ENCODE measurements at regions not wholly inside any gene's neighbourhood (a gene's known extent, or its start where the extent isn't known, plus 50 kb on each side); places are given as distances from the start of the nearest gene placed in this dataset.

GRCh38 chr2:240208631-240209211 is 68.3 kb upstream of the OTOS start:
- DNase-seq (ENCODE audit: low read depth in 2 of 2): no peak

- DNase-seq (ENCODE audit: low read depth in 2 of 2): no peak
These were observed 69.0 kb upstream of the OTOS start for GRCh38 chr2:240209493-240209892.

GRCh38 chr2:240210198-240210965 is 69.9 kb upstream of the OTOS start:
- DNase-seq (ENCODE audit: low read depth in 2 of 2): no peak

GRCh38 chr2:240211096-240211495 is 70.6 kb upstream of the OTOS start:
- no peak for DNase-seq (ENCODE audit: low read depth in 2 of 2)

- no peak for DNase-seq (ENCODE audit: low read depth in 2 of 2)
These were observed 71.4 kb upstream of the OTOS start for GRCh38 chr2:240211598-240212424.

- no peak for DNase-seq (ENCODE audit: low read depth in 2 of 2)
These were observed 72.2 kb upstream of the OTOS start for GRCh38 chr2:240212425-240213225.

GRCh38 chr2:240213226-240213475 is 72.7 kb upstream of the OTOS start:
- DNase-seq (ENCODE audit: low read depth in 2 of 2): no peak

- DNase-seq (ENCODE audit: low read depth in 2 of 2): no peak
These were observed 73.3 kb upstream of the OTOS start for GRCh38 chr2:240213476-240214421.

- DNase-seq (ENCODE audit: low read depth in 2 of 2): no peak
These were observed 74.6 kb upstream of the OTOS start for GRCh38 chr2:240214790-240215675.

- no peak for DNase-seq (ENCODE audit: low read depth in 2 of 2)
These were observed 75.2 kb upstream of the OTOS start for GRCh38 chr2:240215676-240216051.

- DNase-seq (ENCODE audit: low read depth in 2 of 2): no peak
These were observed 75.7 kb upstream of the OTOS start for GRCh38 chr2:240216167-240216566.

GRCh38 chr2:240217431-240218301 is 77.2 kb upstream of the OTOS start:
- peak in 1 of 2 donors; percentile 21 for DNase-seq (ENCODE audit: low read depth in 2 of 2)

- DNase-seq (ENCODE audit: low read depth in 2 of 2): no peak
These were observed 78.9 kb upstream of the OTOS start for GRCh38 chr2:240219208-240219890.

GRCh38 chr2:240220371-240220770 is 79.9 kb upstream of the OTOS start:
- no peak for DNase-seq (ENCODE audit: low read depth in 2 of 2)

- no peak for DNase-seq (ENCODE audit: low read depth in 2 of 2)
These were observed 83.2 kb upstream of the OTOS start for GRCh38 chr2:240223631-240224030.

GRCh38 chr2:240224676-240225075 is 84.2 kb upstream of the OTOS start:
- no peak for DNase-seq (ENCODE audit: low read depth in 2 of 2)

GRCh38 chr2:240225131-240225530 is 84.7 kb upstream of the OTOS start:
- no peak for DNase-seq (ENCODE audit: low read depth in 2 of 2)

- DNase-seq (ENCODE audit: low read depth in 2 of 2): no peak
These were observed 85.4 kb upstream of the OTOS start for GRCh38 chr2:240225660-240226475.
